ENCODE measurements at regions not wholly inside any gene's neighbourhood (a gene's known extent, or its start where the extent isn't known, plus 50 kb on each side); places are given as distances from the start of the nearest gene placed in this dataset.

DNA sequence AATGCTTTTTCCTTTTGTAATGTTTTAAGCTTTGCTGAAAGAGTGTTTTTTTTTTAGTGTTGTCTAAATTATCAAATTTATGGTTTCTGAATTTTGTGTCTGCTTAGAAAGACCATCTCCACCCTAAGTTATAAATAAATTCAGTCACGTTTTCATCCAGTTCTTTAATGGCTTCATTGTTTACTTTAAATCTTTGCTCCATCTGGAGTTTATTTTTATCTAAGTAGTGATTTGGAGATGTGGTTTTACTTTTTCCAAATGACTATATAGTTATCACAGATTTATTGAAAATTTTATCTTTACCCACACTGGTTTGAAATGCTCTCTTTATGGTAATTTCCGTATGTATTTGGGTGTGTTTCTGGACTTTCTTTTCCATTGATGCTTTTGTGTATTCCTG is 577.2 kb upstream of the ZNF608 start:
- TF ChIP-seq, protein P1, sequence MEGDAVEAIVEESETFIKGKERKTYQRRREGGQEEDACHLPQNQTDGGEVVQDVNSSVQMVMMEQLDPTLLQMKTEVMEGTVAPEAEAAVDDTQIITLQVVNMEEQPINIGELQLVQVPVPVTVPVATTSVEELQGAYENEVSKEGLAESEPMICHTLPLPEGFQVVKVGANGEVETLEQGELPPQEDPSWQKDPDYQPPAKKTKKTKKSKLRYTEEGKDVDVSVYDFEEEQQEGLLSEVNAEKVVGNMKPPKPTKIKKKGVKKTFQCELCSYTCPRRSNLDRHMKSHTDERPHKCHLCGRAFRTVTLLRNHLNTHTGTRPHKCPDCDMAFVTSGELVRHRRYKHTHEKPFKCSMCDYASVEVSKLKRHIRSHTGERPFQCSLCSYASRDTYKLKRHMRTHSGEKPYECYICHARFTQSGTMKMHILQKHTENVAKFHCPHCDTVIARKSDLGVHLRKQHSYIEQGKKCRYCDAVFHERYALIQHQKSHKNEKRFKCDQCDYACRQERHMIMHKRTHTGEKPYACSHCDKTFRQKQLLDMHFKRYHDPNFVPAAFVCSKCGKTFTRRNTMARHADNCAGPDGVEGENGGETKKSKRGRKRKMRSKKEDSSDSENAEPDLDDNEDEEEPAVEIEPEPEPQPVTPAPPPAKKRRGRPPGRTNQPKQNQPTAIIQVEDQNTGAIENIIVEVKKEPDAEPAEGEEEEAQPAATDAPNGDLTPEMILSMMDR (IDR thresholded peaks at IDR 0.05), result no peak
- TF ChIP-seq POLR2A (IDR thresholded peaks at IDR 0.05), result no peak
